HG03135 (cell line): ENCODE measurements at regions not wholly inside any gene's neighbourhood (a gene's known extent, or its start where the extent isn't known, plus 50 kb on each side); places are given as distances from the start of the nearest gene placed in this dataset.

Source experiments
- ATAC-seq: cut with Tn5 transposase; IDR thresholded peaks from one replicate; pipeline ENCODE4 v1.9.1; 2021; ENCODE audit warnings: mild to moderate bottlenecking, moderate library complexity; ENCODE audit not compliant: unreplicated experiment

GRCh38 chr1:199152676-199153075 lies 513.8 kb downstream of the PTPRC start:
- ATAC-seq, result no peak

- ATAC-seq, result no peak
Observed at GRCh38 chr1:199155166-199156019, 516.6 kb downstream of the PTPRC start.

- peak; percentile 49 for ATAC-seq
Observed at GRCh38 chr1:199157494-199157893, 518.7 kb downstream of the PTPRC start.

GRCh38 chr1:199160521-199161318 lies 521.9 kb downstream of the PTPRC start:
- ATAC-seq, result no peak

GRCh38 chr1:199161319-199161680 lies 522.5 kb downstream of the PTPRC start:
- no peak for ATAC-seq

- ATAC-seq, result no peak
Observed at GRCh38 chr1:199161766-199162303, 523.0 kb downstream of the PTPRC start.

GRCh38 chr1:199163267-199163666 lies 524.4 kb downstream of the PTPRC start:
- no peak for ATAC-seq

GRCh38 chr1:199163670-199164069 lies 524.8 kb downstream of the PTPRC start:
- ATAC-seq, result no peak

GRCh38 chr1:199167460-199167859 lies 528.6 kb downstream of the PTPRC start:
- no peak for ATAC-seq

- no peak for ATAC-seq
Observed at GRCh38 chr1:199168888-199169585, 530.2 kb downstream of the PTPRC start.

- no peak for ATAC-seq
Observed at GRCh38 chr1:199170711-199171110, 531.9 kb downstream of the PTPRC start.

GRCh38 chr1:199172171-199173124 lies 533.6 kb downstream of the PTPRC start:
- no peak for ATAC-seq

GRCh38 chr1:199173356-199173755 lies 534.5 kb downstream of the PTPRC start:
- peak; percentile 95 for ATAC-seq

GRCh38 chr1:199174336-199174735 lies 535.5 kb downstream of the PTPRC start:
- no peak for ATAC-seq

GRCh38 chr1:199176713-199177112 lies 537.9 kb downstream of the PTPRC start:
- no peak for ATAC-seq

- ATAC-seq, result no peak
Observed at GRCh38 chr1:199177241-199177640, 538.4 kb downstream of the PTPRC start.

GRCh38 chr1:199178646-199179045 lies 539.8 kb downstream of the PTPRC start:
- ATAC-seq, result no peak

- peak; percentile 65 for ATAC-seq
Observed at GRCh38 chr1:199182186-199182843, 543.5 kb downstream of the PTPRC start.

GRCh38 chr1:199184180-199184579 lies 545.3 kb downstream of the PTPRC start:
- no peak for ATAC-seq

- no peak for ATAC-seq
Observed at GRCh38 chr1:199194862-199195261, 556.0 kb downstream of the PTPRC start.
